ENCODE measurements at regions not wholly inside any gene's neighbourhood (a gene's known extent, or its start where the extent isn't known, plus 50 kb on each side); places are given as distances from the start of the nearest gene placed in this dataset.

DNA sequence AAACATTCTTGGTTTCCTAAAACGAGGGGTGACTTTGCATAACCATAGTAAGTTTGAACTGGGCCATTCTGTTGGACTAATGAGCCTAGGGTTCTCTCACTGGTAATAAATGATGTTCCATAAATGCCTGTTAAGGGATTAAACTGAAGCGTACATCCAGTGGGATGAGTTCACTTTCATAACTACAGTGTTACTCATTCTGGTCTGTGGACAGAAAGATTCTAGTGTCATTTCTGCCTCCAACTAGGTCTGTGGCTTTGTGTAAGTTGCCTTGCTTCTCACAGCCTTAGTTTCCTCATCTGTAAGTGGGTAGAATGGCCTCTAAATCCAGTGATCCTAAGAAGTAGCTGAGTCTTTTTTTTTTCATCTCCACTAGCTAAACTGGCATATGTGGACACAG, 1860.6 kb upstream of the PIK3C3 start:
- Mint-ChIP-seq H3K9me3 (no peaks in the 10 kb centered on the region), H3K4me1 (peaks cover 22% of the 10 kb centered on the region), H3K27me3 (ENCODE audit: insufficient read depth, low read depth, poor library complexity) (no peaks in the 10 kb centered on the region), H3K36me3 (ENCODE audit: low read depth) (no peaks in the 10 kb centered on the region), H3K27ac (no peak overlapping the region), H3K4me3 (no peak overlapping the region)
- no peak for ATAC-seq
- Histone ChIP-seq H4K20me1 (replicated peaks; ENCODE audit: insufficient read depth) (no peaks in the 10 kb centered on the region), H3K79me2 (replicated peaks; ENCODE audit: insufficient read depth) (no peaks in the 10 kb centered on the region), H3K4me1 (ENCODE audit: insufficient read depth) (peaks cover 20% of the 10 kb centered on the region), H3K4me3 (no peak overlapping the region), H3K27ac (ENCODE audit: low read depth) (no peak overlapping the region), H3K9me2 (ENCODE audit: insufficient read depth) (no peaks in the 10 kb centered on the region), H3K27me3 (ENCODE audit: insufficient read depth) (no peaks in the 10 kb centered on the region), H2AFZ (no peak overlapping the region), H3K36me3 (ENCODE audit: insufficient read depth) (no peaks in the 10 kb centered on the region), H3K4me2 (peak overlapping the region; percentile 1), H3F3A (replicated peaks; ENCODE audit: low read depth) (no peaks in the 10 kb centered on the region)
- no peak for TF ChIP-seq STAT1 (IDR thresholded peaks at IDR 0.05; ENCODE audit: unreplicated experiment)
- TF ChIP-seq EZH2 (IDR thresholded peaks at IDR 0.05; ENCODE audit: low read depth, unreplicated experiment), result no peak
- TF ChIP-seq, protein P1, sequence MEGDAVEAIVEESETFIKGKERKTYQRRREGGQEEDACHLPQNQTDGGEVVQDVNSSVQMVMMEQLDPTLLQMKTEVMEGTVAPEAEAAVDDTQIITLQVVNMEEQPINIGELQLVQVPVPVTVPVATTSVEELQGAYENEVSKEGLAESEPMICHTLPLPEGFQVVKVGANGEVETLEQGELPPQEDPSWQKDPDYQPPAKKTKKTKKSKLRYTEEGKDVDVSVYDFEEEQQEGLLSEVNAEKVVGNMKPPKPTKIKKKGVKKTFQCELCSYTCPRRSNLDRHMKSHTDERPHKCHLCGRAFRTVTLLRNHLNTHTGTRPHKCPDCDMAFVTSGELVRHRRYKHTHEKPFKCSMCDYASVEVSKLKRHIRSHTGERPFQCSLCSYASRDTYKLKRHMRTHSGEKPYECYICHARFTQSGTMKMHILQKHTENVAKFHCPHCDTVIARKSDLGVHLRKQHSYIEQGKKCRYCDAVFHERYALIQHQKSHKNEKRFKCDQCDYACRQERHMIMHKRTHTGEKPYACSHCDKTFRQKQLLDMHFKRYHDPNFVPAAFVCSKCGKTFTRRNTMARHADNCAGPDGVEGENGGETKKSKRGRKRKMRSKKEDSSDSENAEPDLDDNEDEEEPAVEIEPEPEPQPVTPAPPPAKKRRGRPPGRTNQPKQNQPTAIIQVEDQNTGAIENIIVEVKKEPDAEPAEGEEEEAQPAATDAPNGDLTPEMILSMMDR (conservative IDR thresholded peaks at IDR 0.05; ENCODE audit: low read depth in 2 of 2), result no peak
- TF ChIP-seq JUNB (IDR thresholded peaks at IDR 0.05; ENCODE audit: unreplicated experiment), result no peak
- TF ChIP-seq, protein P2, sequence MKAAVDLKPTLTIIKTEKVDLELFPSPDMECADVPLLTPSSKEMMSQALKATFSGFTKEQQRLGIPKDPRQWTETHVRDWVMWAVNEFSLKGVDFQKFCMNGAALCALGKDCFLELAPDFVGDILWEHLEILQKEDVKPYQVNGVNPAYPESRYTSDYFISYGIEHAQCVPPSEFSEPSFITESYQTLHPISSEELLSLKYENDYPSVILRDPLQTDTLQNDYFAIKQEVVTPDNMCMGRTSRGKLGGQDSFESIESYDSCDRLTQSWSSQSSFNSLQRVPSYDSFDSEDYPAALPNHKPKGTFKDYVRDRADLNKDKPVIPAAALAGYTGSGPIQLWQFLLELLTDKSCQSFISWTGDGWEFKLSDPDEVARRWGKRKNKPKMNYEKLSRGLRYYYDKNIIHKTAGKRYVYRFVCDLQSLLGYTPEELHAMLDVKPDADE (IDR thresholded peaks at IDR 0.05), result no peak
- no peak for TF ChIP-seq EZH2phosphoT487 (IDR thresholded peaks at IDR 0.05; ENCODE audit: unreplicated experiment)
- no peak for TF ChIP-seq POLR2AphosphoS5 (IDR thresholded peaks at IDR 0.05; ENCODE audit: low read depth)
- no peak for TF ChIP-seq ZNF331 (CRISPR knock-in tag; IDR thresholded peaks at IDR 0.05; ENCODE audit: low read depth)
- TF ChIP-seq, protein P3, sequence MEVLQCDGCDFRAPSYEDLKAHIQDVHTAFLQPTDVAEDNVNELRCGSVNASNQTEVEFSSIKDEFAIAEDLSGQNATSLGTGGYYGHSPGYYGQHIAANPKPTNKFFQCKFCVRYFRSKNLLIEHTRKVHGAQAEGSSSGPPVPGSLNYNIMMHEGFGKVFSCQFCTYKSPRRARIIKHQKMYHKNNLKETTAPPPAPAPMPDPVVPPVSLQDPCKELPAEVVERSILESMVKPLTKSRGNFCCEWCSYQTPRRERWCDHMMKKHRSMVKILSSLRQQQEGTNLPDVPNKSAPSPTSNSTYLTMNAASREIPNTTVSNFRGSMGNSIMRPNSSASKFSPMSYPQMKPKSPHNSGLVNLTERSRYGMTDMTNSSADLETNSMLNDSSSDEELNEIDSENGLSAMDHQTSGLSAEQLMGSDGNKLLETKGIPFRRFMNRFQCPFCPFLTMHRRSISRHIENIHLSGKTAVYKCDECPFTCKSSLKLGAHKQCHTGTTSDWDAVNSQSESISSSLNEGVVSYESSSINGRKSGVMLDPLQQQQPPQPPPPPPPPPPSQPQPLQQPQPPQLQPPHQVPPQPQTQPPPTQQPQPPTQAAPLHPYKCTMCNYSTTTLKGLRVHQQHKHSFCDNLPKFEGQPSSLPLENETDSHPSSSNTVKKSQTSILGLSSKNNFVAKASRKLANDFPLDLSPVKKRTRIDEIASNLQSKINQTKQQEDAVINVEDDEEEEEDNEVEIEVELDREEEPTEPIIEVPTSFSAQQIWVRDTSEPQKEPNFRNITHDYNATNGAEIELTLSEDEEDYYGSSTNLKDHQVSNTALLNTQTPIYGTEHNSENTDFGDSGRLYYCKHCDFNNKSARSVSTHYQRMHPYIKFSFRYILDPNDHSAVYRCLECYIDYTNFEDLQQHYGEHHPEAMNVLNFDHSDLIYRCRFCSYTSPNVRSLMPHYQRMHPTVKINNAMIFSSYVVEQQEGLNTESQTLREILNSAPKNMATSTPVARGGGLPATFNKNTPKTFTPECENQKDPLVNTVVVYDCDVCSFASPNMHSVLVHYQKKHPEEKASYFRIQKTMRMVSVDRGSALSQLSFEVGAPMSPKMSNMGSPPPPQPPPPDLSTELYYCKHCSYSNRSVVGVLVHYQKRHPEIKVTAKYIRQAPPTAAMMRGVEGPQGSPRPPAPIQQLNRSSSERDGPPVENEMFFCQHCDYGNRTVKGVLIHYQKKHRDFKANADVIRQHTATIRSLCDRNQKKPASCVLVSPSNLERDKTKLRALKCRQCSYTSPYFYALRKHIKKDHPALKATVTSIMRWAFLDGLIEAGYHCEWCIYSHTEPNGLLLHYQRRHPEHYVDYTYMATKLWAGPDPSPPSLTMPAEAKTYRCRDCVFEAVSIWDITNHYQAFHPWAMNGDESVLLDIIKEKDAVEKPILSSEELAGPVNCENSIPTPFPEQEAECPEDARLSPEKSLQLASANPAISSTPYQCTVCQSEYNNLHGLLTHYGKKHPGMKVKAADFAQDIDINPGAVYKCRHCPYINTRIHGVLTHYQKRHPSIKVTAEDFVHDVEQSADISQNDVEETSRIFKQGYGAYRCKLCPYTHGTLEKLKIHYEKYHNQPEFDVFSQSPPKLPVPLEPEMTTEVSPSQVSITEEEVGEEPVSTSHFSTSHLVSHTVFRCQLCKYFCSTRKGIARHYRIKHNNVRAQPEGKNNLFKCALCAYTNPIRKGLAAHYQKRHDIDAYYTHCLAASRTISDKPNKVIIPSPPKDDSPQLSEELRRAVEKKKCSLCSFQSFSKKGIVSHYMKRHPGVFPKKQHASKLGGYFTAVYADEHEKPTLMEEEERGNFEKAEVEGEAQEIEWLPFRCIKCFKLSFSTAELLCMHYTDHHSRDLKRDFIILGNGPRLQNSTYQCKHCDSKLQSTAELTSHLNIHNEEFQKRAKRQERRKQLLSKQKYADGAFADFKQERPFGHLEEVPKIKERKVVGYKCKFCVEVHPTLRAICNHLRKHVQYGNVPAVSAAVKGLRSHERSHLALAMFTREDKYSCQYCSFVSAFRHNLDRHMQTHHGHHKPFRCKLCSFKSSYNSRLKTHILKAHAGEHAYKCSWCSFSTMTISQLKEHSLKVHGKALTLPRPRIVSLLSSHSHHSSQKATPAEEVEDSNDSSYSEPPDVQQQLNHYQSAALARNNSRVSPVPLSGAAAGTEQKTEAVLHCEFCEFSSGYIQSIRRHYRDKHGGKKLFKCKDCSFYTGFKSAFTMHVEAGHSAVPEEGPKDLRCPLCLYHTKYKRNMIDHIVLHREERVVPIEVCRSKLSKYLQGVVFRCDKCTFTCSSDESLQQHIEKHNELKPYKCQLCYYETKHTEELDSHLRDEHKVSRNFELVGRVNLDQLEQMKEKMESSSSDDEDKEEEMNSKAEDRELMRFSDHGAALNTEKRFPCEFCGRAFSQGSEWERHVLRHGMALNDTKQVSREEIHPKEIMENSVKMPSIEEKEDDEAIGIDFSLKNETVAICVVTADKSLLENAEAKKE (CRISPR knock-in tag; IDR thresholded peaks at IDR 0.05), result no peak
- no peak for TF ChIP-seq CREB1 (CRISPR knock-in tag; IDR thresholded peaks at IDR 0.05; ENCODE audit: low read depth)
- TF ChIP-seq NANOG (IDR thresholded peaks at IDR 0.05; ENCODE audit: borderline replicate concordance), result no peak
- TF ChIP-seq ZNF114 (CRISPR knock-in tag; IDR thresholded peaks at IDR 0.05), result no peak
- TF ChIP-seq, protein P4, sequence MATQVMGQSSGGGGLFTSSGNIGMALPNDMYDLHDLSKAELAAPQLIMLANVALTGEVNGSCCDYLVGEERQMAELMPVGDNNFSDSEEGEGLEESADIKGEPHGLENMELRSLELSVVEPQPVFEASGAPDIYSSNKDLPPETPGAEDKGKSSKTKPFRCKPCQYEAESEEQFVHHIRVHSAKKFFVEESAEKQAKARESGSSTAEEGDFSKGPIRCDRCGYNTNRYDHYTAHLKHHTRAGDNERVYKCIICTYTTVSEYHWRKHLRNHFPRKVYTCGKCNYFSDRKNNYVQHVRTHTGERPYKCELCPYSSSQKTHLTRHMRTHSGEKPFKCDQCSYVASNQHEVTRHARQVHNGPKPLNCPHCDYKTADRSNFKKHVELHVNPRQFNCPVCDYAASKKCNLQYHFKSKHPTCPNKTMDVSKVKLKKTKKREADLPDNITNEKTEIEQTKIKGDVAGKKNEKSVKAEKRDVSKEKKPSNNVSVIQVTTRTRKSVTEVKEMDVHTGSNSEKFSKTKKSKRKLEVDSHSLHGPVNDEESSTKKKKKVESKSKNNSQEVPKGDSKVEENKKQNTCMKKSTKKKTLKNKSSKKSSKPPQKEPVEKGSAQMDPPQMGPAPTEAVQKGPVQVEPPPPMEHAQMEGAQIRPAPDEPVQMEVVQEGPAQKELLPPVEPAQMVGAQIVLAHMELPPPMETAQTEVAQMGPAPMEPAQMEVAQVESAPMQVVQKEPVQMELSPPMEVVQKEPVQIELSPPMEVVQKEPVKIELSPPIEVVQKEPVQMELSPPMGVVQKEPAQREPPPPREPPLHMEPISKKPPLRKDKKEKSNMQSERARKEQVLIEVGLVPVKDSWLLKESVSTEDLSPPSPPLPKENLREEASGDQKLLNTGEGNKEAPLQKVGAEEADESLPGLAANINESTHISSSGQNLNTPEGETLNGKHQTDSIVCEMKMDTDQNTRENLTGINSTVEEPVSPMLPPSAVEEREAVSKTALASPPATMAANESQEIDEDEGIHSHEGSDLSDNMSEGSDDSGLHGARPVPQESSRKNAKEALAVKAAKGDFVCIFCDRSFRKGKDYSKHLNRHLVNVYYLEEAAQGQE (IDR thresholded peaks at IDR 0.05; ENCODE audit: unreplicated experiment), result no peak
- no peak for DNase-seq (ENCODE audit: low spot score)

All from GM23338 (cell line).